ENCODE measurements at regions not wholly inside any gene's neighbourhood (a gene's known extent, or its start where the extent isn't known, plus 50 kb on each side); places are given as distances from the start of the nearest gene placed in this dataset.

GRCh38 chr7:24498439-24498838, 74.8 kb upstream of the PALS2 start:
- Histone ChIP-seq H3K9me3 (ENCODE audit: control insufficient read depth in 2 of 2, insufficient read depth in 1 of 2, low read length in 1 of 2) (peaks cover 0 to 8% of the 10 kb centered on the region in 2 donors), H3K27me3 (ENCODE audit: control insufficient read depth in 2 of 2, insufficient read depth in 1 of 2, low read length in 1 of 2) (no peaks in the 10 kb centered on the region), H3K27ac (ENCODE audit: low read depth in 1 of 2, low read length in 1 of 2) (no peak overlapping the region), H3K4me3 (ENCODE audit: low read length in 2 of 2) (no peak overlapping the region), H3K4me1 (ENCODE audit: control insufficient read depth in 2 of 2, insufficient read depth in 2 of 2, low read length in 2 of 2) (no peaks in the 10 kb centered on the region), H3K36me3 (ENCODE audit: control insufficient read depth in 2 of 2, insufficient read depth in 2 of 2, low read length in 1 of 2) (no peaks in the 10 kb centered on the region)
- WGBS: 89% methylated on average over 2 of the region's 2 CpGs
- no peak for DNase-seq (ENCODE audit: low read depth in 6 of 9, low spot score in 9 of 9)

GRCh38 chr7:24499871-24500270, 73.4 kb upstream of the PALS2 start:
- H3K36me3 ChIP-seq (ENCODE audit: control insufficient read depth in 2 of 2, insufficient read depth in 2 of 2, low read length in 1 of 2): no peaks in the 10 kb centered on the region
- WGBS: 98% methylated on average over 2 of the region's 2 CpGs
- no peak overlapping the region for H3K4me3 ChIP-seq (ENCODE audit: low read length in 2 of 2)
- DNase-seq (ENCODE audit: low read depth in 6 of 9, low spot score in 9 of 9): no peak
- no peak overlapping the region for H3K27ac ChIP-seq (ENCODE audit: low read depth in 1 of 2, low read length in 1 of 2)
- H3K27me3 ChIP-seq (ENCODE audit: control insufficient read depth in 2 of 2, insufficient read depth in 1 of 2, low read length in 1 of 2): no peaks in the 10 kb centered on the region
- no peaks in the 10 kb centered on the region for H3K4me1 ChIP-seq (ENCODE audit: control insufficient read depth in 2 of 2, insufficient read depth in 2 of 2, low read length in 2 of 2)
- peaks cover 0 to 1% of the 10 kb centered on the region in 2 donors for H3K9me3 ChIP-seq (ENCODE audit: control insufficient read depth in 2 of 2, insufficient read depth in 1 of 2, low read length in 1 of 2)

- WGBS: 97% methylated on average over 3 of the region's 3 CpGs
- Histone ChIP-seq H3K36me3 (ENCODE audit: control insufficient read depth in 2 of 2, insufficient read depth in 2 of 2, low read length in 1 of 2) (no peaks in the 10 kb centered on the region), H3K9me3 (ENCODE audit: control insufficient read depth in 2 of 2, insufficient read depth in 1 of 2, low read length in 1 of 2) (no peaks in the 10 kb centered on the region)
Measured at GRCh38 chr7:24500599-24500998, 72.7 kb upstream of the PALS2 start.

GRCh38 chr7:24501009-24501408, 72.2 kb upstream of the PALS2 start:
- no peaks in the 10 kb centered on the region for H3K36me3 ChIP-seq (ENCODE audit: control insufficient read depth in 2 of 2, insufficient read depth in 2 of 2, low read length in 1 of 2)
- no peak for DNase-seq (ENCODE audit: low read depth in 6 of 9, low spot score in 9 of 9)
- no peaks in the 10 kb centered on the region for H3K9me3 ChIP-seq (ENCODE audit: control insufficient read depth in 2 of 2, insufficient read depth in 1 of 2, low read length in 1 of 2)
- 89% methylated on average over 7 of the region's 7 CpGs for WGBS
- no peak overlapping the region for H3K4me3 ChIP-seq (ENCODE audit: low read length in 2 of 2)
- H3K27ac ChIP-seq (ENCODE audit: low read depth in 1 of 2, low read length in 1 of 2): no peak overlapping the region
- H3K27me3 ChIP-seq (ENCODE audit: control insufficient read depth in 2 of 2, insufficient read depth in 1 of 2, low read length in 1 of 2): no peaks in the 10 kb centered on the region
- H3K4me1 ChIP-seq (ENCODE audit: control insufficient read depth in 2 of 2, insufficient read depth in 2 of 2, low read length in 2 of 2): no peaks in the 10 kb centered on the region

More at GRCh38 chr7:24500599-24500998, 72.7 kb upstream of the PALS2 start:
- Histone ChIP-seq H3K27ac (ENCODE audit: low read depth in 1 of 2, low read length in 1 of 2) (no peak overlapping the region), H3K4me3 (ENCODE audit: low read length in 2 of 2) (no peak overlapping the region), H3K4me1 (ENCODE audit: control insufficient read depth in 2 of 2, insufficient read depth in 2 of 2, low read length in 2 of 2) (no peaks in the 10 kb centered on the region), H3K27me3 (ENCODE audit: control insufficient read depth in 2 of 2, insufficient read depth in 1 of 2, low read length in 1 of 2) (no peaks in the 10 kb centered on the region)
- no peak for DNase-seq (ENCODE audit: low read depth in 6 of 9, low spot score in 9 of 9)

GRCh38 chr7:24501443-24502134, 71.7 kb upstream of the PALS2 start:
- no peak for DNase-seq (ENCODE audit: low read depth in 6 of 9, low spot score in 9 of 9)
- no peak overlapping the region for H3K4me3 ChIP-seq (ENCODE audit: low read length in 2 of 2)

GRCh38 chr7:24502135-24502488, 71.1 kb upstream of the PALS2 start:
- no peak for DNase-seq (ENCODE audit: low read depth in 6 of 9, low spot score in 9 of 9)
- no peaks in the 10 kb centered on the region for H3K27me3 ChIP-seq (ENCODE audit: control insufficient read depth in 2 of 2, insufficient read depth in 1 of 2, low read length in 1 of 2)

More at GRCh38 chr7:24501443-24502134, 71.7 kb upstream of the PALS2 start:
- 80% methylated on average over 1 of the region's 1 CpG for WGBS
- Histone ChIP-seq H3K9me3 (ENCODE audit: control insufficient read depth in 2 of 2, insufficient read depth in 1 of 2, low read length in 1 of 2) (no peaks in the 10 kb centered on the region), H3K36me3 (ENCODE audit: control insufficient read depth in 2 of 2, insufficient read depth in 2 of 2, low read length in 1 of 2) (no peaks in the 10 kb centered on the region), H3K4me1 (ENCODE audit: control insufficient read depth in 2 of 2, insufficient read depth in 2 of 2, low read length in 2 of 2) (no peaks in the 10 kb centered on the region), H3K27ac (ENCODE audit: low read depth in 1 of 2, low read length in 1 of 2) (no peak overlapping the region), H3K27me3 (ENCODE audit: control insufficient read depth in 2 of 2, insufficient read depth in 1 of 2, low read length in 1 of 2) (no peaks in the 10 kb centered on the region)

GRCh38 chr7:24503506-24503905, 69.7 kb upstream of the PALS2 start:
- no peaks in the 10 kb centered on the region for H3K9me3 ChIP-seq (ENCODE audit: control insufficient read depth in 2 of 2, insufficient read depth in 1 of 2, low read length in 1 of 2)
- no peaks in the 10 kb centered on the region for H3K4me1 ChIP-seq (ENCODE audit: control insufficient read depth in 2 of 2, insufficient read depth in 2 of 2, low read length in 2 of 2)
- no peaks in the 10 kb centered on the region for H3K27me3 ChIP-seq (ENCODE audit: control insufficient read depth in 2 of 2, insufficient read depth in 1 of 2, low read length in 1 of 2)
- no peak for DNase-seq (ENCODE audit: low read depth in 6 of 9, low spot score in 9 of 9)
- no peak overlapping the region for H3K4me3 ChIP-seq (ENCODE audit: low read length in 2 of 2)
- 95% methylated on average over 2 of the region's 2 CpGs for WGBS
- H3K27ac ChIP-seq (ENCODE audit: low read depth in 1 of 2, low read length in 1 of 2): no peak overlapping the region
- H3K36me3 ChIP-seq (ENCODE audit: control insufficient read depth in 2 of 2, insufficient read depth in 2 of 2, low read length in 1 of 2): no peaks in the 10 kb centered on the region

More at GRCh38 chr7:24502135-24502488, 71.1 kb upstream of the PALS2 start:
- H3K27ac ChIP-seq (ENCODE audit: low read depth in 1 of 2, low read length in 1 of 2): no peak overlapping the region
- 94% methylated on average over 3 of the region's 3 CpGs for WGBS
- no peaks in the 10 kb centered on the region for H3K9me3 ChIP-seq (ENCODE audit: control insufficient read depth in 2 of 2, insufficient read depth in 1 of 2, low read length in 1 of 2)
- no peaks in the 10 kb centered on the region for H3K4me1 ChIP-seq (ENCODE audit: control insufficient read depth in 2 of 2, insufficient read depth in 2 of 2, low read length in 2 of 2)
- H3K36me3 ChIP-seq (ENCODE audit: control insufficient read depth in 2 of 2, insufficient read depth in 2 of 2, low read length in 1 of 2): no peaks in the 10 kb centered on the region
- H3K4me3 ChIP-seq (ENCODE audit: low read length in 2 of 2): no peak overlapping the region

- H3K27me3 ChIP-seq (ENCODE audit: control insufficient read depth in 2 of 2, insufficient read depth in 1 of 2, low read length in 1 of 2): no peaks in the 10 kb centered on the region
- WGBS: 95% methylated on average over 6 of the region's 6 CpGs
- no peaks in the 10 kb centered on the region for H3K36me3 ChIP-seq (ENCODE audit: control insufficient read depth in 2 of 2, insufficient read depth in 2 of 2, low read length in 1 of 2)
- H3K27ac ChIP-seq (ENCODE audit: low read depth in 1 of 2, low read length in 1 of 2): no peak overlapping the region
- DNase-seq (ENCODE audit: low read depth in 6 of 9, low spot score in 9 of 9): no peak
- H3K4me3 ChIP-seq (ENCODE audit: low read length in 2 of 2): no peak overlapping the region
- no peaks in the 10 kb centered on the region for H3K4me1 ChIP-seq (ENCODE audit: control insufficient read depth in 2 of 2, insufficient read depth in 2 of 2, low read length in 2 of 2)
- H3K9me3 ChIP-seq (ENCODE audit: control insufficient read depth in 2 of 2, insufficient read depth in 1 of 2, low read length in 1 of 2): no peaks in the 10 kb centered on the region
Measured at GRCh38 chr7:24504040-24504439, 69.2 kb upstream of the PALS2 start.

GRCh38 chr7:24504836-24505235, 68.4 kb upstream of the PALS2 start:
- no peak for DNase-seq (ENCODE audit: low read depth in 6 of 9, low spot score in 9 of 9)
- Histone ChIP-seq H3K4me3 (ENCODE audit: low read length in 2 of 2) (no peak overlapping the region), H3K36me3 (ENCODE audit: control insufficient read depth in 2 of 2, insufficient read depth in 2 of 2, low read length in 1 of 2) (no peaks in the 10 kb centered on the region), H3K9me3 (ENCODE audit: control insufficient read depth in 2 of 2, insufficient read depth in 1 of 2, low read length in 1 of 2) (no peaks in the 10 kb centered on the region), H3K27me3 (ENCODE audit: control insufficient read depth in 2 of 2, insufficient read depth in 1 of 2, low read length in 1 of 2) (no peaks in the 10 kb centered on the region), H3K27ac (ENCODE audit: low read depth in 1 of 2, low read length in 1 of 2) (no peak overlapping the region), H3K4me1 (ENCODE audit: control insufficient read depth in 2 of 2, insufficient read depth in 2 of 2, low read length in 2 of 2) (no peaks in the 10 kb centered on the region)
- 95% methylated on average over 2 of the region's 2 CpGs for WGBS

Data from thymus (tissue), 11 donors.